ENCODE measurements at regions not wholly inside any gene's neighbourhood (a gene's known extent, or its start where the extent isn't known, plus 50 kb on each side); places are given as distances from the start of the nearest gene placed in this dataset.
A peak's percentile ranks its signal among the peaks of the same experiment; 100 is the strongest.

GRCh38 chr5:32955814-32956213 lies 244.7 kb downstream of the NPR3 start:
- TF ChIP-seq CTCF (IDR thresholded peaks at IDR 0.05; ENCODE audit: poor library complexity, severe bottlenecking), result no peak
- ATAC-seq (ENCODE audit: low read depth), result no peak
- no peaks in the 10 kb centered on the region for H3K27me3 ChIP-seq (ENCODE audit: insufficient read depth, poor library complexity, severe bottlenecking)
- no peaks in the 10 kb centered on the region for H3K36me3 ChIP-seq (ENCODE audit: low read depth)
- peaks cover 7% of the 10 kb centered on the region for H3K4me1 ChIP-seq (ENCODE audit: insufficient read depth, poor library complexity, severe bottlenecking)
- no peak for DNase-seq (ENCODE audit: low spot score)
- H3K4me3 ChIP-seq (ENCODE audit: severe bottlenecking), result no peak overlapping the region
- no peak overlapping the region for H3K27ac ChIP-seq (ENCODE audit: poor library complexity, severe bottlenecking)
- H3K9me3 ChIP-seq (ENCODE audit: severe bottlenecking), result no peaks in the 10 kb centered on the region

GRCh38 chr5:32960340-32961058 lies 249.4 kb downstream of the NPR3 start:
- Histone ChIP-seq H3K27ac (ENCODE audit: poor library complexity, severe bottlenecking) (peak overlapping the region; percentile 51), H3K36me3 (ENCODE audit: low read depth) (no peaks in the 10 kb centered on the region), H3K4me3 (ENCODE audit: severe bottlenecking) (no peak overlapping the region), H3K27me3 (ENCODE audit: insufficient read depth, poor library complexity, severe bottlenecking) (no peaks in the 10 kb centered on the region), H3K9me3 (ENCODE audit: severe bottlenecking) (no peaks in the 10 kb centered on the region), H3K4me1 (ENCODE audit: insufficient read depth, poor library complexity, severe bottlenecking) (peaks cover 13% of the 10 kb centered on the region)
- DNase-seq (ENCODE audit: low spot score), result no peak
- no peak for TF ChIP-seq CTCF (IDR thresholded peaks at IDR 0.05; ENCODE audit: poor library complexity, severe bottlenecking)
- ATAC-seq (ENCODE audit: low read depth), result peak; percentile 75

GRCh38 chr5:32961059-32961415 lies 249.9 kb downstream of the NPR3 start:
- DNase-seq (ENCODE audit: low spot score), result no peak
- no peaks in the 10 kb centered on the region for H3K9me3 ChIP-seq (ENCODE audit: severe bottlenecking)
- no peak overlapping the region for H3K4me3 ChIP-seq (ENCODE audit: severe bottlenecking)
- no peaks in the 10 kb centered on the region for H3K27me3 ChIP-seq (ENCODE audit: insufficient read depth, poor library complexity, severe bottlenecking)
- peak; percentile 86 for ATAC-seq (ENCODE audit: low read depth)
- H3K4me1 ChIP-seq (ENCODE audit: insufficient read depth, poor library complexity, severe bottlenecking), result peaks cover 13% of the 10 kb centered on the region
- TF ChIP-seq CTCF (IDR thresholded peaks at IDR 0.05; ENCODE audit: poor library complexity, severe bottlenecking), result no peak
- H3K27ac ChIP-seq (ENCODE audit: poor library complexity, severe bottlenecking), result peak overlapping the region; percentile 51
- H3K36me3 ChIP-seq (ENCODE audit: low read depth), result no peaks in the 10 kb centered on the region

GRCh38 chr5:32964261-32964660 lies 253.1 kb downstream of the NPR3 start:
- ATAC-seq (ENCODE audit: low read depth) (no peak), DNase-seq (ENCODE audit: low spot score) (no peak)
- TF ChIP-seq CTCF (IDR thresholded peaks at IDR 0.05; ENCODE audit: poor library complexity, severe bottlenecking), result no peak
- Histone ChIP-seq H3K4me1 (ENCODE audit: insufficient read depth, poor library complexity, severe bottlenecking) (peaks cover 13% of the 10 kb centered on the region), H3K9me3 (ENCODE audit: severe bottlenecking) (no peaks in the 10 kb centered on the region), H3K4me3 (ENCODE audit: severe bottlenecking) (no peak overlapping the region), H3K27me3 (ENCODE audit: insufficient read depth, poor library complexity, severe bottlenecking) (no peaks in the 10 kb centered on the region), H3K27ac (ENCODE audit: poor library complexity, severe bottlenecking) (no peak overlapping the region), H3K36me3 (ENCODE audit: low read depth) (no peaks in the 10 kb centered on the region)

- DNase-seq (ENCODE audit: low spot score), result no peak
- peak; percentile 40; the same call in 1 of the 3 replicates for ATAC-seq (ENCODE audit: low read depth)
- Histone ChIP-seq H3K27me3 (ENCODE audit: insufficient read depth, poor library complexity, severe bottlenecking) (no peaks in the 10 kb centered on the region), H3K9me3 (ENCODE audit: severe bottlenecking) (no peaks in the 10 kb centered on the region), H3K4me3 (ENCODE audit: severe bottlenecking) (no peak overlapping the region), H3K36me3 (ENCODE audit: low read depth) (no peaks in the 10 kb centered on the region), H3K4me1 (ENCODE audit: insufficient read depth, poor library complexity, severe bottlenecking) (no peaks in the 10 kb centered on the region), H3K27ac (ENCODE audit: poor library complexity, severe bottlenecking) (no peak overlapping the region)
- TF ChIP-seq CTCF (IDR thresholded peaks at IDR 0.05; ENCODE audit: poor library complexity, severe bottlenecking), result no peak
These were observed 262.5 kb downstream of the NPR3 start for GRCh38 chr5:32973646-32974045.
